Peyer's patch (tissue), 4 donors: ENCODE measurements at regions not wholly inside any gene's neighbourhood (a gene's known extent, or its start where the extent isn't known, plus 50 kb on each side); places are given as distances from the start of the nearest gene placed in this dataset.

Source experiments
- DNase-seq, 3 donors: peaks; one replicate each; pipeline ENCODE4 v3.0.0-alpha.2; 2017 to 2019
- H3K27ac ChIP-seq, 4 donors: fragments of 200-600 bp; sonication (generic); one replicate each; pipeline ENCODE4 v1.5.1; 2016 to 2019
- H3K27me3 ChIP-seq, 2 donors: fragments of 200-600 bp; sonication (generic); one replicate each; pipeline ENCODE4 v1.5.1; 2019
- H3K36me3 ChIP-seq, 3 donors: fragments of 200-600 bp; sonication (generic); one replicate each; pipeline ENCODE4 v1.5.1; 2016 to 2019
- H3K4me1 ChIP-seq, 4 donors: fragments of 200-600 bp; sonication (generic); one replicate each; pipeline ENCODE4 v1.5.1; 2016 to 2019
- H3K4me3 ChIP-seq, 4 donors: fragments of 200-600 bp; sonication (generic); 1 replicate in 3 of 4; 2 replicates in 1 of 4; pipeline ENCODE4 v1.5.1; 2016 to 2019; ENCODE audit warnings: mild to moderate bottlenecking in 1 of 4
- H3K9me3 ChIP-seq, 4 donors: fragments of 200-600 bp; sonication (generic); one replicate each; pipeline ENCODE4 v1.5.1; 2016 to 2019; ENCODE audit warnings: mild to moderate bottlenecking in 1 of 4
- CTCF ChIP-seq, 6 experiments: fragments of 450-650 bp in 4 of 6; fragments of 200-600 bp in 2 of 6; sonication (generic) in 1 of 6; IDR thresholded peaks; one replicate each; pipeline ENCODE4 v1.5.1; 2017 to 2019; ENCODE audit warnings: antibody characterized with exemption in 6 of 6, mild to moderate bottlenecking in 3 of 6, moderate library complexity in 1 of 6
- POLR2A ChIP-seq, 2 donors: fragments of 450-650 bp; IDR thresholded peaks; one replicate each; pipeline ENCODE4 v1.5.1; 2017; ENCODE audit warnings: antibody characterized with exemption in 2 of 2, mild to moderate bottlenecking in 2 of 2, moderate library complexity in 2 of 2

GRCh38 chr3:17927036-17927435 lies 184.6 kb upstream of the TBC1D5 start:
- Histone ChIP-seq H3K36me3 (no peaks in the 10 kb centered on the region), H3K27me3 (no peaks in the 10 kb centered on the region), H3K27ac (no peak overlapping the region), H3K4me3 (no peak overlapping the region), H3K4me1 (no peaks in the 10 kb centered on the region), H3K9me3 (peaks cover 0 to 4% (median 0%) of the 10 kb centered on the region in 4 donors)
- TF ChIP-seq POLR2A (IDR thresholded peaks at IDR 0.05): no peak
- TF ChIP-seq CTCF (IDR thresholded peaks at IDR 0.05): no peak
- DNase-seq: no peak

GRCh38 chr3:17915341-17915740 lies 172.9 kb upstream of the TBC1D5 start:
- DNase-seq: no peak
- H3K4me1 ChIP-seq: peaks cover 0 to 4% (median 0%) of the 10 kb centered on the region in 4 donors
- H3K27ac ChIP-seq: no peak overlapping the region
- TF ChIP-seq CTCF (IDR thresholded peaks at IDR 0.05) (no peak), POLR2A (IDR thresholded peaks at IDR 0.05) (no peak)
- H3K9me3 ChIP-seq: no peaks in the 10 kb centered on the region
- no peaks in the 10 kb centered on the region for H3K36me3 ChIP-seq
- no peak overlapping the region for H3K4me3 ChIP-seq
- H3K27me3 ChIP-seq: no peaks in the 10 kb centered on the region

GRCh38 chr3:17913359-17913758 lies 170.9 kb upstream of the TBC1D5 start:
- H3K4me1 ChIP-seq: peaks cover 0 to 4% (median 0%) of the 10 kb centered on the region in 4 donors
- H3K27me3 ChIP-seq: no peaks in the 10 kb centered on the region
- no peaks in the 10 kb centered on the region for H3K9me3 ChIP-seq
- DNase-seq: no peak
- H3K36me3 ChIP-seq: no peaks in the 10 kb centered on the region
- no peak overlapping the region for H3K27ac ChIP-seq
- TF ChIP-seq POLR2A (IDR thresholded peaks at IDR 0.05) (no peak), CTCF (IDR thresholded peaks at IDR 0.05) (no peak)
- H3K4me3 ChIP-seq: no peak overlapping the region

GRCh38 chr3:17911986-17912760 lies 169.7 kb upstream of the TBC1D5 start:
- Histone ChIP-seq H3K9me3 (no peaks in the 10 kb centered on the region), H3K27ac (no peak overlapping the region), H3K27me3 (no peaks in the 10 kb centered on the region), H3K36me3 (no peaks in the 10 kb centered on the region), H3K4me1 (peaks cover 0 to 4% (median 0%) of the 10 kb centered on the region in 4 donors), H3K4me3 (no peak overlapping the region)
- no peak for TF ChIP-seq POLR2A (IDR thresholded peaks at IDR 0.05)
- TF ChIP-seq CTCF (IDR thresholded peaks at IDR 0.05): no peak
- DNase-seq: no peak

GRCh38 chr3:17910922-17911321 lies 168.5 kb upstream of the TBC1D5 start:
- Histone ChIP-seq H3K27ac (no peak overlapping the region), H3K9me3 (no peaks in the 10 kb centered on the region), H3K4me3 (no peak overlapping the region), H3K27me3 (no peaks in the 10 kb centered on the region), H3K4me1 (peaks cover 0 to 4% (median 0%) of the 10 kb centered on the region in 4 donors), H3K36me3 (no peaks in the 10 kb centered on the region)
- no peak for DNase-seq
- TF ChIP-seq POLR2A (IDR thresholded peaks at IDR 0.05) (no peak), CTCF (IDR thresholded peaks at IDR 0.05) (no peak)
